KMS-11 (cell line): ENCODE measurements at regions not wholly inside any gene's neighbourhood (a gene's known extent, or its start where the extent isn't known, plus 50 kb on each side); places are given as distances from the start of the nearest gene placed in this dataset.

Source experiments
- H2AFZ ChIP-seq: fragments of 200-600 bp; sonication (generic); 2 replicates; pipeline ENCODE4 v1.6.1; 2016; ENCODE audit warnings: antibody characterized with exemption, mixed run types, low read depth
- H3K27ac ChIP-seq: fragments of 200-600 bp; sonication (generic); 2 replicates; pipeline ENCODE4 v1.6.1; 2016; ENCODE audit warnings: mild to moderate bottlenecking, mixed run types
- H3K27me3 ChIP-seq: fragments of 200-600 bp; sonication (generic); 2 replicates; pipeline ENCODE4 v1.6.1; 2017; ENCODE audit warnings: mild to moderate bottlenecking, low read depth, mixed run types, moderate library complexity; ENCODE audit not compliant: insufficient read depth
- H3K36me3 ChIP-seq: fragments of 200-600 bp; sonication (generic); 2 replicates; pipeline ENCODE4 v1.6.1; 2017; ENCODE audit warnings: mild to moderate bottlenecking, mixed run types; ENCODE audit not compliant: insufficient read depth
- H3K4me1 ChIP-seq: fragments of 200-600 bp; sonication (generic); 2 replicates; pipeline ENCODE4 v1.6.1; 2016; ENCODE audit warnings: mild to moderate bottlenecking, low read depth, mixed run types; ENCODE audit not compliant: poor library complexity, severe bottlenecking
- H3K4me2 ChIP-seq: fragments of 200-600 bp; sonication (generic); 2 replicates; pipeline ENCODE4 v1.7.0; 2016; ENCODE audit warnings: mild to moderate bottlenecking, mixed run types
- H3K4me3 ChIP-seq: fragments of 200-600 bp; sonication (generic); IDR thresholded peaks from 2 replicates; pipeline ENCODE4 v1.6.1; 2017; ENCODE audit warnings: low read depth, low read length, mixed read lengths; ENCODE audit not compliant: insufficient read depth
- H3K79me2 ChIP-seq: fragments of 200-600 bp; sonication (generic); 2 replicates; pipeline ENCODE4 v1.6.1; 2016; ENCODE audit warnings: low read depth, mixed run types; ENCODE audit not compliant: insufficient read depth
- H3K9ac ChIP-seq: fragments of 200-600 bp; sonication (generic); 2 replicates; pipeline ENCODE4 v1.6.1; 2016; ENCODE audit warnings: mild to moderate bottlenecking, mixed run types
- H4K20me1 ChIP-seq: fragments of 200-600 bp; sonication (generic); 2 replicates; pipeline ENCODE4 v1.6.1; 2016; ENCODE audit warnings: mild to moderate bottlenecking, mixed run types; ENCODE audit not compliant: insufficient read depth
- CTCF ChIP-seq: fragments of 200-600 bp; sonication (generic); conservative IDR thresholded peaks from 2 replicates; pipeline ENCODE4 v1.6.1; 2017; ENCODE audit warnings: low read depth, mild to moderate bottlenecking, antibody characterized with exemption, low read length, moderate library complexity, mixed read lengths

DNA sequence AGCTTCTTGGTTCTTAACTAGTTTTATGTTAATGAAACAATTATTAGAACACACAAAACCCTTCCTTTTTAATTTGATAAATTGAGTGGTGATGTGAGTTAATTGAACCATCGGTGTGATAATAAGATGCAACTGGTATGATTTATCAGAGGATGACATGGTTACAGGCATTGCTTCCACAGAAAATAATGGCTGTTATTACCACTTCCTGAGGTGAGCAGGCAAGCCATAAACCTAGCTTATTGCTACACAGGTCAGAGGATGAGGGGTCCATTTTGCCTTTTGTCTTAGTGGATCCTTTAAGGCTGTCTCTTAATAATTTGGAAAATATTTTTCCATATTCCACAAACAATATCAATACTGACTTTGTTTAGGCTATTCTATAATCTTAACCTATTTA is 226.6 kb upstream of the EDNRB start:
- no peak overlapping the region for H2AFZ ChIP-seq
- H3K4me2 ChIP-seq, result no peak overlapping the region
- TF ChIP-seq CTCF, result no peak
- no peaks in the 10 kb centered on the region for H3K27me3 ChIP-seq
- H3K4me3 ChIP-seq, result no peak overlapping the region
- no peak overlapping the region for H3K27ac ChIP-seq
- H3K4me1 ChIP-seq, result no peaks in the 10 kb centered on the region
- no peaks in the 10 kb centered on the region for H4K20me1 ChIP-seq
- no peaks in the 10 kb centered on the region for H3K36me3 ChIP-seq
- H3K9ac ChIP-seq, result no peak overlapping the region
- no peaks in the 10 kb centered on the region for H3K79me2 ChIP-seq

DNA sequence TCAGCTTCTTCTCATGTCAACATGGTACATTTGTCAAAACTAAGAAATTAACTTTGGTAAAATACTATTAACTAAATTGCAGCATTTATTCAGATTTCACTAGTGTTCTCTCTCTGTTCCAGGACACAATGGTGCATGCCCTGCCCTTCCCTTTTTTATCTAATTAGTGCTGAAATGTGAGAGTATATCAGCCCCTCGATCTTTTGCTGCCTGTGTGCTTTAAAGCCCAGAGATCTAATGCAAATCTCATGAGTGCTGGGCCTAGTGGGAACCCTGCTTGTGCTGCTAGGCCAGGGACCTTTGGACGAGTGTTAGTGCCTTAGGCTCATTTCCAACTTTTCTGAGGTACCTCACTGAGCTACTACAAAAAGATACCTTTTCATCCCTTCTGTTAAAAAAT is 221.1 kb upstream of the EDNRB start:
- TF ChIP-seq CTCF, result no peak
- H3K79me2 ChIP-seq, result no peaks in the 10 kb centered on the region
- no peak overlapping the region for H3K4me3 ChIP-seq
- H4K20me1 ChIP-seq, result no peaks in the 10 kb centered on the region
- H3K4me1 ChIP-seq, result peaks cover 10% of the 10 kb centered on the region
- no peaks in the 10 kb centered on the region for H3K27me3 ChIP-seq
- H3K4me2 ChIP-seq, result no peak overlapping the region
- no peak overlapping the region for H2AFZ ChIP-seq
- H3K36me3 ChIP-seq, result no peaks in the 10 kb centered on the region
- H3K9ac ChIP-seq, result no peak overlapping the region
- H3K27ac ChIP-seq, result no peak overlapping the region

- H3K4me1 ChIP-seq, result peaks cover 10% of the 10 kb centered on the region
- no peaks in the 10 kb centered on the region for H3K27me3 ChIP-seq
- no peak for TF ChIP-seq CTCF
- no peak overlapping the region for H3K4me2 ChIP-seq
- no peaks in the 10 kb centered on the region for H3K79me2 ChIP-seq
- H3K9ac ChIP-seq, result no peak overlapping the region
- no peak overlapping the region for H2AFZ ChIP-seq
- H3K27ac ChIP-seq, result no peak overlapping the region
- H4K20me1 ChIP-seq, result no peaks in the 10 kb centered on the region
- no peaks in the 10 kb centered on the region for H3K36me3 ChIP-seq
- no peak overlapping the region for H3K4me3 ChIP-seq
Observed at GRCh38 chr13:78138756-78139155, 220.1 kb upstream of the EDNRB start.

- peak overlapping the region; percentile 59 for H3K4me2 ChIP-seq
- H3K9ac ChIP-seq, result no peak overlapping the region
- H3K36me3 ChIP-seq, result no peaks in the 10 kb centered on the region
- no peaks in the 10 kb centered on the region for H3K79me2 ChIP-seq
- no peak overlapping the region for H3K27ac ChIP-seq
- peaks cover 10% of the 10 kb centered on the region for H3K4me1 ChIP-seq
- no peaks in the 10 kb centered on the region for H3K27me3 ChIP-seq
- no peak overlapping the region for H3K4me3 ChIP-seq
- peak overlapping the region; percentile 54; the same call in 1 of the 2 replicates for H2AFZ ChIP-seq
- no peaks in the 10 kb centered on the region for H4K20me1 ChIP-seq
- peak; percentile 77 for TF ChIP-seq CTCF
Observed at GRCh38 chr13:78137404-78138142, 218.9 kb upstream of the EDNRB start.
